ENCODE measurements at regions not wholly inside any gene's neighbourhood (a gene's known extent, or its start where the extent isn't known, plus 50 kb on each side); places are given as distances from the start of the nearest gene placed in this dataset.
"Not testable (repeated sequence)": the region's sequence is repeated elsewhere in the genome, so short reads cannot be mapped to it uniquely, and the experiment has no call there.

DNA sequence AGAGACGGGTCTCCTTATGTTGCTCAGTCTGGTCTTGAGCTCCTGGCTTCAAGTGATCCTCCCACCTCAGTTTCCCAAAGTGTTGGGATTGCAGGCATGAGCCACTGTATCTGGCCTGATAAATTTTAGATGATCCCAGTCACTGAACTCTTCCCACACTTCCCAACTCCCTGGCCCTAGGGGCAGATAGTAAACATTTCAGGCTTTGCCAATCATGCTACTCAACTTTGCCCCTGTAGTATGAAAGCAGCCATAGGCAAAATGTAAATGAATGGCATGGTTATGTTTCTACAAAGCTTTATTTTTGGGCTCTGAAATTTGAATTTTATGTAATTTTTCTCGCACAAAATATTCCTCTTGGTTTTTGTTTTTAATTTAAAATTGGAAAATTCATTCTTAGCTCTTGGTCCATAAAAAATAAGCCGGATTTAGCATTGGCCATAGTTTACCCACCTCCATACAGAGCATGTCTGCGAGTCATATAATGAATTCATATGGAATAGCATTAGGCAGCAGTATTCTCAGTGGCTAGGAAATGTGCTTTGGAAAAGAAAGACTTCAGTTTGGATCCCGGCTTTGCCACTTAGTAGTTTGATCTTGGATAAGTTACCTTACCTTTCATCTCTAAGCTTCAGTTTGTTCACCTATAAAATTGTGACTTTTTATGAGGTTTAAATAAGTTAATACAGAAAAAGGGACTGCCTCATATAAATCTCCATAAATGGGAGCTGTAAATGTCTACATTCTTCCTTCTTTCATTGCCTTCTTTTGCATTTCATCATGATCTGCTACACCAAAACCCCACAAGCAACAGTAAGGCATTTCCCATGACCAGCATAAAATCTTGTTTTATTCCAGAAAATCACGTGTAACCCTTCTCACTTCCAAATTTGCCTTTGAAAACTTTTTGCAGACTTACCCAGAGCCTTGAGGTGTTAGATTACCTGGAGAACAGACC, 360.3 kb upstream of the TPM1 start:
- TF ChIP-seq, protein P1, sequence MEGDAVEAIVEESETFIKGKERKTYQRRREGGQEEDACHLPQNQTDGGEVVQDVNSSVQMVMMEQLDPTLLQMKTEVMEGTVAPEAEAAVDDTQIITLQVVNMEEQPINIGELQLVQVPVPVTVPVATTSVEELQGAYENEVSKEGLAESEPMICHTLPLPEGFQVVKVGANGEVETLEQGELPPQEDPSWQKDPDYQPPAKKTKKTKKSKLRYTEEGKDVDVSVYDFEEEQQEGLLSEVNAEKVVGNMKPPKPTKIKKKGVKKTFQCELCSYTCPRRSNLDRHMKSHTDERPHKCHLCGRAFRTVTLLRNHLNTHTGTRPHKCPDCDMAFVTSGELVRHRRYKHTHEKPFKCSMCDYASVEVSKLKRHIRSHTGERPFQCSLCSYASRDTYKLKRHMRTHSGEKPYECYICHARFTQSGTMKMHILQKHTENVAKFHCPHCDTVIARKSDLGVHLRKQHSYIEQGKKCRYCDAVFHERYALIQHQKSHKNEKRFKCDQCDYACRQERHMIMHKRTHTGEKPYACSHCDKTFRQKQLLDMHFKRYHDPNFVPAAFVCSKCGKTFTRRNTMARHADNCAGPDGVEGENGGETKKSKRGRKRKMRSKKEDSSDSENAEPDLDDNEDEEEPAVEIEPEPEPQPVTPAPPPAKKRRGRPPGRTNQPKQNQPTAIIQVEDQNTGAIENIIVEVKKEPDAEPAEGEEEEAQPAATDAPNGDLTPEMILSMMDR (conservative IDR thresholded peaks at IDR 0.05; ENCODE audit: low read length) = no peak
- no peak for TF ChIP-seq EZH2phosphoT487 (IDR thresholded peaks at IDR 0.05; ENCODE audit: borderline replicate concordance, low read depth, low read length)
- ChIA-PET CTCF (ENCODE audit: unreplicated experiment) (no interaction called here), POLR2A (no interaction called here)
- intact Hi-C loops (cut with micrococcal nuclease; ENCODE audit: unreplicated experiment) = no loop called here
- Histone ChIP-seq H3K27ac (ENCODE audit: low read depth, low read length, poor library complexity, severe bottlenecking) (no peak overlapping the region), H3K4me3 (ENCODE audit: low read depth, low read length, poor library complexity, severe bottlenecking) (no peak overlapping the region), H3K9me3 (ENCODE audit: low read length) (no peaks in the 10 kb centered on the region), H3K9me2 (ENCODE audit: insufficient read depth, low read length) (0 out of 2 replicates have a peak, but pooled peaks cover 5% of the 10 kb centered on the region), H3K36me3 (ENCODE audit: insufficient read depth, low read length) (no peaks in the 10 kb centered on the region), H3K4me2 (ENCODE audit: low read length) (no peak overlapping the region), H3K79me2 (ENCODE audit: insufficient read depth, low read depth, low read length) (no peaks in the 10 kb centered on the region), H2AFZ (ENCODE audit: low read length) (no peak overlapping the region), H3K4me1 (ENCODE audit: insufficient read depth, low read length, poor library complexity, severe bottlenecking) (no peaks in the 10 kb centered on the region), H4K20me1 (ENCODE audit: insufficient read depth, low read length) (no peaks in the 10 kb centered on the region)
- DNase-seq (ENCODE audit: low spot score) = no peak
- BruUV-seq (replicated peaks) = no TSS peak

DNA sequence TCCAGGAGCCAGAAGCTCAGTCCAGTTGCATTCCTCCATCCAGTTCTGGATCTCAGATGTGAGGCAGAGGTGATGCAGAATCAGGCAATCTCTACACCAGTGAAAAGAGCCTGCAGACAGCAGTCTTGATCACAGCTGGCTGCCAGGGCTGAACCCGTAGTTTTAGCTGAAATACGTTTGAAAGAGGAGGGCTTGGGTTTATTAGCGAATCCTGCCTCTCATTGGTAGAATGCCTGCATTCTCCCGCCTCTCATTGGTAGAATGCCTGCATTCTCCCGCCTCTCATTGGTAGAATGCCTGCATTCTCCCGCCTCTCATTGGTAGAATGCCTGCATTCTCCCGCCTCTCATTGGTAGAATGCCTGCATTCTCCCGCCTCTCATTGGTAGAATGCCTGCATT, 359.4 kb upstream of the TPM1 start:
- H3K79me2 ChIP-seq (ENCODE audit: insufficient read depth, low read depth, low read length); BruUV-seq (replicated peaks); CTCF ChIA-PET (ENCODE audit: unreplicated experiment); DNase-seq (ENCODE audit: low spot score); H3K9me2 ChIP-seq (ENCODE audit: insufficient read depth, low read length); H3K36me3 ChIP-seq (ENCODE audit: insufficient read depth, low read length); H3K27ac ChIP-seq (ENCODE audit: low read depth, low read length, poor library complexity, severe bottlenecking); H3K9me3 ChIP-seq (ENCODE audit: low read length); H3K4me3 ChIP-seq (ENCODE audit: low read depth, low read length, poor library complexity, severe bottlenecking); intact Hi-C loops (cut with micrococcal nuclease; ENCODE audit: unreplicated experiment); POLR2A ChIA-PET; H4K20me1 ChIP-seq (ENCODE audit: insufficient read depth, low read length); H3K4me2 ChIP-seq (ENCODE audit: low read length); H3K4me1 ChIP-seq (ENCODE audit: insufficient read depth, low read length, poor library complexity, severe bottlenecking); H2AFZ ChIP-seq (ENCODE audit: low read length): not testable (repeated sequence)

DNA sequence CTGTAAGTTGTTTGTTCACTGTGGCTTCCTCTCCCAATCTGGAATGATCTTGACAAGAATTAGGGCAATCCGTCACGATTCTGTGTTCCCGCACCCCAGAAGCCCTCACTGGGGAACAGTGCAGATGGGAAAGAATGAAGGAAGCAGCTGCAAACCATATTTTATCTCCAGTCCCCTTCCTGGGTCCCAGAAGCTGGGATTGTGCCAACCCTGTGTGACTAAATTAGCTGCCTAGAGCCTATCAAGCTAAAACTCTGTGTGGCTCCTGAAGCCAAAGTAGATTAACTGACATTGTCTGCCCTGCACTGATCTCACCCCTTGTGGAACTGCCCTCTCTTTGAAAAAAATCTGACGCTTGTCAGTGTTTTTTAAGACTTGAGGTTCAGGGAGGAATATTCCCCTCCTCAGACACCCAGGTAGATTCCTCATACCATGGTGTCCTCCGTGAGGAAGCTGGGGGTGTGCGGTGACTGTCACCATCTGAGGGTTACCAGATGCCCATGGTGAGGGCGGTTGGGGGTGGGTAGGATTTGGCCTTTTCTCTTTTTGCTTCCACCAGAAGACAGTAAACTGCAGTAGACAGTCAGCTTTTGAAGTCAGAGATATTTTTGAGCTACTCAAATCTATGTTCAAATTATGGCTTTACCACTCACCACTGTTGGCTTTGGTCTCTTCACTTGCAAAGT, 358.3 kb upstream of the TPM1 start:
- Histone ChIP-seq H3K4me3 (ENCODE audit: low read depth, low read length, poor library complexity, severe bottlenecking) (no peak overlapping the region), H3K4me2 (ENCODE audit: low read length) (no peak overlapping the region), H4K20me1 (ENCODE audit: insufficient read depth, low read length) (no peaks in the 10 kb centered on the region), H3K36me3 (ENCODE audit: insufficient read depth, low read length) (no peaks in the 10 kb centered on the region), H3K9me2 (ENCODE audit: insufficient read depth, low read length) (0 out of 2 replicates have a peak, but pooled peaks cover 5% of the 10 kb centered on the region), H3K4me1 (ENCODE audit: insufficient read depth, low read length, poor library complexity, severe bottlenecking) (no peaks in the 10 kb centered on the region), H3K9me3 (ENCODE audit: low read length) (no peaks in the 10 kb centered on the region), H3K79me2 (ENCODE audit: insufficient read depth, low read depth, low read length) (no peaks in the 10 kb centered on the region), H3K27ac (ENCODE audit: low read depth, low read length, poor library complexity, severe bottlenecking) (no peak overlapping the region), H2AFZ (ENCODE audit: low read length) (no peak overlapping the region)
- ChIA-PET CTCF (ENCODE audit: unreplicated experiment) (no interaction called here), POLR2A (no interaction called here)
- DNase-seq (ENCODE audit: low spot score) = no peak
- TF ChIP-seq EZH2phosphoT487 (IDR thresholded peaks at IDR 0.05; ENCODE audit: borderline replicate concordance, low read depth, low read length) = no peak
- TF ChIP-seq, protein P1 (conservative IDR thresholded peaks at IDR 0.05; ENCODE audit: low read length) = no peak
- no TSS peak for BruUV-seq (replicated peaks)
- intact Hi-C loops (cut with micrococcal nuclease; ENCODE audit: unreplicated experiment) = no loop called here
